ENCODE measurements at regions not wholly inside any gene's neighbourhood (a gene's known extent, or its start where the extent isn't known, plus 50 kb on each side); places are given as distances from the start of the nearest gene placed in this dataset.

- TF ChIP-seq CTCF (IDR thresholded peaks at IDR 0.05; ENCODE audit: poor library complexity) (no peak), EZH2 (IDR thresholded peaks at IDR 0.05; ENCODE audit: borderline replicate concordance) (no peak)
Measured at GRCh38 chrX:120773801-120774200, 101.9 kb downstream of the CT47B1 start.
